ENCODE measurements at regions not wholly inside any gene's neighbourhood (a gene's known extent, or its start where the extent isn't known, plus 50 kb on each side); places are given as distances from the start of the nearest gene placed in this dataset.
A peak's percentile ranks its signal among the peaks of the same experiment; 100 is the strongest.
"Not testable (repeated sequence)": the region's sequence is repeated elsewhere in the genome, so short reads cannot be mapped to it uniquely, and the experiment has no call there.

DNA sequence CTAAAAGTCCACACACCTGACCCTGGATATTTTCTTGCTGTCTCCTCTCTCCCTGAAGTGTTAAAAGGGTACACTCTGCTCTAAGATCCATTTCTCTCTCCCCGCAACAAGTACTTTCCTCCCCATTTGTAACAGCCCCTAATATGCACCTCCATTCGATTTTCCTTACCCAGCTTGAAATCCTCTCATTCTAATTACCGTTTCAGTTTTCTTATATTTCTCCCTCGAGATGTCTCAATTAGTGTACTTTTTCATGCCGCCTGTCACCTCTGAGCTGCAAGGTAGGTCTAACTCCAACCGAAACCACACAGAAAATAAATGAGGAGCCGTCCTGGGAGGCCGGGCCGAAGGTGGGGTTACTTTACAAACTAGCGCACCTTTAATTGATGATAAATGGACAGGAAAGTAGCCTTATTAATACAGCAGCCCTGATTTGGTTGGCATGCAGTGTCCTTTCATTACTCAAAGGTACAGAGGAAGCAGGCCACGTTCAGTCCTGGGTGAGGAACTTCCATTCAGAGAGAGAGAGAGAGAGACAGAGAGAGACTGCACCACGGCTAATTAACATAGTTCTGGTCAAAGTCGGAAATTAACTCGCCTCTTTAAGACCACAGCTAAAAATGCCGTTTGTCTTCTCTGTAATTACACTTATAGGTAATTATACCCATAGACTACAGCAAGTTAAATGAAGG is 319.9 kb downstream of the ARRDC4 start:
- no peak for DNase-seq

DNA sequence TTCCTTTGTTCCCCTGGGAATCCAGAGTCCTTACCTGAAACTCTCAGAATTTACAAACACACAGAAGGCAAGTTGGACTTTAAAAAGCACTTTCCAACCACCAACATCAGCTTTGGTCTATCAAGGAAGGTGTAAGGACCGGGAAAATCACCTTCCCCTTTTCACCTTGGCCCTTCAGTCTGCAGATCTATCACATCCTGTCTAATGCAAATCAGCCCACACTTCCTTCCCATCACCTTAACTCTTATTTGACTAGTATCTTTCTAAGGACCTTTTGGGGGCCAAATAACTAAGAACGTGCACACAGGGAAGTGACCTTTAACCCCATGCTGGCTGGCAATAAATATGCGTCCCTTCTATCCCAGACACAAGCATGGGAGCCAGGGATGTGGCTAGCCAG is 320.6 kb downstream of the ARRDC4 start:
- DNase-seq = no peak

DNA sequence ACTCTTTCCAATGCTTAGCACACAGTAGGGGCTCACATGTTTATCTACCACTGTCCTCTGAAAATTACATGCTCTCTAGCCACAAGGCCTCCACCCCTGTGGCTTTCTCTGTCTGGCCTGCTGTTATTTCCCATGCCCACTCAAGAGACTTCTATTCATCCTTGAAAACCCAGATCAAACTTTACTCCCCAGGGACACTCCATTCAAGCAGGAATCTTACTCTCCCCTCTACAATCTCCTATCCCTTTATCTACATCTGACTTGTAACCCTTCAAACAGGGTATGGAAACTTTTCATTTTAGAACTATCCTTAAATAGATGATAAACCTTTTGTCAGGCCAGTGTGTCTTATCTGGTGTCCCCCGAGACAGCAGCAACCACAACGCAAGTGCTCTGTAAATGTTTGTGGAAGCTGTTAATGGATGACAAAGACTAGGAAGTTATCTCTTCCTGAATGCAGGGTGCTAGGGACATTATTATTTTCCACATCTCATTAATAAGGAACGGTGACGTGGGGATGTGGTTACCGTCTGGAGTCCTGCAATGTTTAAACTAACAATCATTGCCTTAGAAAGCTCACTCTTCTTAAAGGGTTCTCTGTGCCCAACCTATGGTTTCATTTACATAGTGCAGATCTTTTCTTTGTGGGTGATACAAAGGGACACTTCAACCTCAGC is 322.3 kb downstream of the ARRDC4 start:
- no peak for DNase-seq

- no peak for DNase-seq
These were observed 325.7 kb downstream of the ARRDC4 start for GRCh38 chr15:98286200-98286599.

DNA sequence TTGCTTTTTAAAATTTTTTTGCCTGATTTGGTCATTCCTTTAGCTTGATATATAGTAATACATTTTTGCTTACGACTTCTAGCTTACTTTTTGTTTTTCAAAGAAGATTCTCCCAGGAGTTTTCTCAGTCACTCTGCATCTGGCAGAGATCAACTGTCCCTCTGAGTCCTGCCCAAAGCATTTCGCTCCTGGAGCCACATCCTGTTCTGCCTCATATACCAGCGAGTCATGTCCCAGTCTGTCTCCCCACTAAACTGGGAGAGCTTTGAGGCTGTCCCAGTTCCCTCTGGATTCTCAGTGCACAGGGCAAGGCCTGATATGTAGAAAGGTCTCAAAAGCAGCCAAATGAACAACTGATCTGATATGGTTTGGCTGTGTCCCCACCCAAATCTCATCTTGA is 326.3 kb downstream of the ARRDC4 start:
- no peak for DNase-seq

DNA sequence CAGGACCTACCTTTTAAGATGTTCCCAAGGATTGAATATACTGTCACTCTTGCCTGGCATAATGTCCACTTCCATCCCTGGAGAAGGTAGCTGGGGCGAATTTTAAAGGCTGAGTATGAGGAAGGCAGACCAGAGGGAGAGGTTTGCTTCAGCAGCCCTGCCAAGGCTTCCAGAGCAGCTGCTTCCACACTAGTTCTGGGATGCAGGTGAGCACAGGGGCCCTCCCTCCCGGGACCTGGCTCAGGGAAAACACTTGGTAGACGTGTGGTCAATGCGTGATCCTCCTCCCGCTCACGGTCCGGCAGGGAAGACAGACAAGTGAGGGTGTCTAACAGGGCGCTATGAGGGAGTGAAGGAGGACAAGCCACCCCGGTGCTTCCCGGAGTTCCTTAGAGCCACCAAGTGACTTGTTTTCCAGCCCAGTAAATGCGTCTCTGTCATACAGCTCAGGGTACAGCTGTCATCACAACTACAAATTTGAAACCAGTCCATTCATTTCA is 327.6 kb downstream of the ARRDC4 start:
- DNase-seq = no peak

- no peak for DNase-seq
These were observed 329.2 kb downstream of the ARRDC4 start for GRCh38 chr15:98289747-98290146.

GRCh38 chr15:98292442-98293240 is 332.1 kb downstream of the ARRDC4 start:
- peak; percentile 49 for DNase-seq

DNA sequence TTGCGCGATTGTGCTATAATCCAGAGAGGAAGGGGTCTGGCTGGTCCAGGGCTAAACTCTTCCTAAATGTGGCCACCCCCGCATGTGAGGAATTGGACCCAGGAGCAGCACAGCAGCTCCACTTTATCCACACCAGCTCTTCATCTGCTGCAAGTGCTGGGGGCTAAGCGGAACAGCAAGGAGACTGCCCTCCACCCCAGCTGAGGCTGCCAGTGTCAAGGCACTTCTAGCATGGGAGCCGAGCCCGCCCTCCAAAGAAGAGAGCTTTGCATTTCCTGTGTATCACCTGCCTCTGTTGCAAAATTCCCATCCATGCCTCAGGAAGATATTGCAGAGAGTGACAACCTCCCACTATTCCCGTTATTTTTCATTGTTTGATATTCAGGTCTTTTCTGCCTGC is 333.6 kb downstream of the ARRDC4 start:
- no peak for DNase-seq

DNA sequence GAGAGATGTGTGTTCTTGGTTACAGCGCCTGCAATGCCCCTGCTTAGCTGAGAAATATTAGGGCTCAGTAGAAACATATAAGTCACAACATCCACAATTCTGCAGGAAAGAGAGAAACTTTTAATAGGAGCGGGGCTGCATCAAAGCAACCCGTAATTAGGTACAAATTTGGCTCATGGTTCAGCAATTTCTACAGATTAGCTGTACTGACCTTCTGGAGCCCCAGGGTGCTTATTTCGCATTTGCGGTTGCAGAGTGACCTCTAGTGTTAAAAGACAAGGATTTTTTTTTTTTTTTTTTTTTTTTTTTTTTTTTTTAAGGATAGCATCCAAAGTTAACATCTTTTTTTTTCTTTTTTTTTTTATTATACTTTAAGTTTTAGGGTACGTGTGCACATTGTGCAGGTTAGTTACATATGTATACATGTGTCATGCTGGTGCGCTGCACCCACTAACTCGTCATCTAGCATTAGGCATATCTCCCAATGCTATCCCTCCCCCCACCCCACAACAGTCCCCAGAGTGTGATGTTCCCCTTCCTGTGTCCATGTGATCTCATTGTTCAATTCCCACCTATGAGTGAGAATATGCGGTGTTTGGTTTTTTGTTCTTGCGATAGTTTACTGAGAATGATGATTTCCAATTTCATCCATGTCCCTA is 334.7 kb downstream of the ARRDC4 start:
- not testable (repeated sequence) for DNase-seq

DNA sequence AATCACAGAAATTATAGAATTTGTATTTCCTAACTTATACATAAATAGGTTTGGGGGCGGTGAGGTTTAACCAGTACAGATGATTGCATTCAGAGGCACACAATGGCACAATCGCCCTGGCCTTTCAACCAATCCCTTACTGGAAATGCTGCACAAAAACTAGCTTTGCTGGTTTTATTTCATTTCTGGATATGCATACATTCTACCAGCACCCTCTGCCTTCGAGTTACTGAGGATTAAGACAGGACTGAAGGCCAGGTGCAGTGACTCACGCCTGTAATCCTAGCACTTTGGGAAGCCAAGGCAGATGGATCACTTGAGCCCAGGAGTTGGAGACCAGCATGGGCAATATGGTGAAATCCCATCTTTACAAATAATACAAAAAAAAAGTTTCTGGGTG is 336.1 kb downstream of the ARRDC4 start:
- DNase-seq = no peak

GRCh38 chr15:98304371-98304770 is 343.9 kb downstream of the ARRDC4 start:
- no peak for DNase-seq

DNA sequence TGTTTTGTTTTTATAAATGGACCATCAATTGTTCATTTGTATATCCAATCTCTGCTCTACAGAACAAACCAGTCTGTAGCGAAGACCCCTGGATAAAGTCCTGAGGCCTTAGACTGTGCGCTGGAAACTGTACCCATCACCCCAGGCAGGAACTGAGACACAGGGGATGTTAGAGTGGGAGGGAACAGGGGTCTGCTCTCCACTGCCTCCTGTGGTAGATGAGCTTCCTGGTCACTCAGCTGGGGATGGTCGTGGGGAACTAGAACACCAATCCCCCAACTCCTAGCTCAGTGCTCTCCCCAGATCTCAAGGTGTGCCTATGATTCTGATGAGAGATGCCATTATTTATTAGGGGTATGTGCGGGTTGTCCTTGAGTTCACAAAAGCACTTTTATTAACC is 340.2 kb upstream of the IGF1R start:
- no peak for DNase-seq

- DNase-seq = peak; percentile 66
These were observed 336.7 kb upstream of the IGF1R start for GRCh38 chr15:98311566-98312188.

DNA sequence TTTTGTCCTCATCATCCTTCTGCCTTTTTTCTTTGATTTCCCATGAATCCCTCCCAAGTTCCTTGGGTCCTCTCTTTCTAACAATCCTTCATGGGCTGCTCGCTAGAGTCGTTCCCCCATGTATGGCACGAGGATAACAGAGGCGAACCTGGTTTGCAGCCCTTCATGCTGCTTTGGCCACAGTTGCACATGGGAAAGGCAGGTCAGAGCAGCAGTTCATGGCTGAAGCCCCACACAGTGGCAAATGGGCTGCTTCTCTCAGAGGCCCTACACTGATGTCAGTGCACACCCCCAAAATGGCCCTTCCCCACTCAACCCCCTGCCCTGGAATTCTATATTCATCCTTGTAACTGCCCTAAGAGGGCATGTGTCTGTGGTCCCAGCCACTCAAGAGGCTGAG is 335.4 kb upstream of the IGF1R start:
- DNase-seq = no peak

- no peak for DNase-seq
These were observed 332.4 kb upstream of the IGF1R start for GRCh38 chr15:98315971-98316370.

GRCh38 chr15:98321896-98322295 is 326.4 kb upstream of the IGF1R start:
- DNase-seq = no peak

- no peak for DNase-seq
These were observed 325.8 kb upstream of the IGF1R start for GRCh38 chr15:98322581-98322980.

GRCh38 chr15:98324341-98324970 is 323.9 kb upstream of the IGF1R start:
- DNase-seq = no peak

DNA sequence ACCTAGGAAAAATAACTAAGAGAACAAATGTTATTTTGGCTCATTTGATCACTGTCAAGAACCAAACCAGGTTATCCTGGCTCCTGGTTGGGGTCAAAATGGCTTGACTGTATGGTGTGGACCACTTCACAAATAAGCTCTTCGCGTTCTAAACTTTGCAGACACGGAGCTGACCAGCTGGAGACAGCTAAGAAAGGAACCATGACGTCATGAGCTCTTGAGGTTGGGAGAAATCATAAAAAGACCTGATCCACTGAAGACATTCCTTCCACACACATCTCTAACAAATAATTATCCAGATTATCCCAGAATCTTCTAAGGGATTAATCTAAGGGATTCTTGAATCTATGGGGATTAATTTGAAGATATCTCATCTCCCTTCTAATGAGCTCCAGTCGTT is 321.5 kb upstream of the IGF1R start:
- no peak for DNase-seq

DNA sequence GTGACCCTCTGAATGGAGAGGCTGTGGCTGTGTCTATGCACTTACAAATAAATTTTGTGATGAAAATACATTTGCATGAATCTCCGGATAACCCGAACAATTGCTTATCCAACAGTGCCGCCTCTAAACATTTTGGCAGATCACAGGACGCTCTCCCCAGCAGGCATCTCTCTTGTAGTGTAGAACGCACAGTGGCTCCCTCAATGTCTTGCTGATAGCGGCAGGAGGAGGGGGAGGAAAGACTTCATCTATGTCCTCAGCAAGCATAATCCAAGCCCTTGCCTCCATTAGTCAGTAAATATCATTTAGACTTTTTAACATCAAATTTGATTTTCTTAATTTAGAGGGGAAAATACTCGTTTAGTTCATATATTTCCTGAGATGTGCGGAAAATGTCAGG is 318.1 kb upstream of the IGF1R start:
- DNase-seq = no peak
